GM23338 (cell line): ENCODE measurements at regions not wholly inside any gene's neighbourhood (a gene's known extent, or its start where the extent isn't known, plus 50 kb on each side); places are given as distances from the start of the nearest gene placed in this dataset.

Experiments used
- CREB1 ChIP-seq: fragments of 250-450 bp; sonication (Bioruptor Pico); IDR thresholded peaks from 2 replicates; pipeline ENCODE4 v1.5.0; 2020; ENCODE audit warnings: low read depth, mild to moderate bottlenecking, moderate library complexity
- CTCF ChIP-seq, 2 experiments: fragments of 200-600 bp in 1 of 2; sonication (generic) in 1 of 2; conservative IDR thresholded peaks; 2 replicates each; pipeline versions ENCODE4 v1.5.1 to v1.6.1; 2016 to 2017; ENCODE audit warnings: antibody characterized with exemption in 2 of 2, low read depth in 2 of 2, mild to moderate bottlenecking in 2 of 2, moderate library complexity in 1 of 2
- ETS1 ChIP-seq: IDR thresholded peaks from 2 replicates; pipeline ENCODE4 v1.6.1; 2016; ENCODE audit warnings: antibody characterized with exemption
- EZH2 ChIP-seq: fragments of 200-600 bp; sonication (generic); IDR thresholded peaks from one replicate; pipeline ENCODE4 v1.8.0; 2017; ENCODE audit warnings: antibody characterized with exemption, mild to moderate bottlenecking, low read depth; ENCODE audit not compliant: unreplicated experiment
- EZH2phosphoT487 ChIP-seq: fragments of 200-600 bp; sonication (generic); IDR thresholded peaks from one replicate; pipeline ENCODE4 v1.8.1; 2018; ENCODE audit warnings: antibody characterized with exemption; ENCODE audit not compliant: unreplicated experiment
- JUNB ChIP-seq: IDR thresholded peaks from one replicate; pipeline ENCODE4 v1.6.1; 2016; ENCODE audit warnings: antibody characterized with exemption; ENCODE audit not compliant: unreplicated experiment
- NANOG ChIP-seq: IDR thresholded peaks from 2 replicates; pipeline ENCODE4 v1.6.1; 2016; ENCODE audit warnings: antibody characterized with exemption, borderline replicate concordance
- POLR2AphosphoS5 ChIP-seq: IDR thresholded peaks from 2 replicates; pipeline ENCODE4 v1.6.1; 2016; ENCODE audit warnings: antibody characterized with exemption, low read depth
- REST ChIP-seq: IDR thresholded peaks from one replicate; pipeline ENCODE4 v1.6.1; 2018; ENCODE audit warnings: antibody characterized with exemption; ENCODE audit not compliant: unreplicated experiment
- STAT1 ChIP-seq: IDR thresholded peaks from one replicate; pipeline ENCODE4 v1.6.1; 2016; ENCODE audit warnings: antibody characterized with exemption; ENCODE audit not compliant: unreplicated experiment
- ZNF114 ChIP-seq: fragments of 250-450 bp; sonication (Bioruptor Pico); IDR thresholded peaks from 2 replicates; pipeline ENCODE4 v1.5.0; 2020; ENCODE audit warnings: mild to moderate bottlenecking, moderate library complexity
- ZNF331 ChIP-seq: fragments of 250-450 bp; sonication (Bioruptor Pico); IDR thresholded peaks from 2 replicates; pipeline ENCODE4 v1.5.0; 2020; ENCODE audit warnings: low read depth, mild to moderate bottlenecking, moderate library complexity
- ZNF462 ChIP-seq: fragments of 250-450 bp; sonication (Bioruptor Pico); IDR thresholded peaks from 2 replicates; pipeline ENCODE4 v1.5.0; 2020; ENCODE audit warnings: mild to moderate bottlenecking, moderate library complexity

DNA sequence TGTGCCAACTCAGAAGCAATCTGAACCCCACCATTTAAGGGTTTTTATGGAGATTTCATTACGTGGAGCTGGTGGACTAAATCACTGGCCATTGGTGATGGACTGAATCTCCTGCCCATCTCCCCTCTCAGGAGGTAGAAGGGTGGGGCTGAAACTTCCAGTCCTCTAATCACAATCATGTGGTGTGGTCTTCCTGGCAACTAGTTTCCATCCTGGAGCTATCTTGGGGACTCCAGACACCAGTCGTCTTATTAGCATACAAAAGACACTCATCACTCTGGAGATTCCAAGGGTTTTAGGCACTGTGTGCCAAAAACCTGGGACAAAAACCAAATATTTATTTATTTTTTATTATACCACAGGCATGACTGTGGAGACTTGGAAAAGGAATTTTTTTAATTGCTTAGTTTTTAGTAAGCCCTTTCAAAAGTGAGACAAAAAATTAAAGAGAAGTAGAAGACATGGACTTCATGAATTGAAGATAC, 203.6 kb downstream of the WNT5A start:
- TF ChIP-seq CTCF (conservative IDR thresholded peaks at IDR 0.05; ENCODE audit: low read depth in 2 of 2): no peak
- TF ChIP-seq EZH2: no peak
- TF ChIP-seq CREB1 (CRISPR knock-in tag): no peak
- TF ChIP-seq POLR2AphosphoS5: no peak
- no peak for TF ChIP-seq REST
- TF ChIP-seq EZH2phosphoT487: no peak
- no peak for TF ChIP-seq JUNB
- TF ChIP-seq ETS1: no peak
- no peak for TF ChIP-seq ZNF331 (CRISPR knock-in tag)
- TF ChIP-seq STAT1: no peak
- no peak for TF ChIP-seq ZNF114
- TF ChIP-seq ZNF462 (CRISPR knock-in tag): no peak
- no peak for TF ChIP-seq NANOG
